ENCODE measurements at regions not wholly inside any gene's neighbourhood (a gene's known extent, or its start where the extent isn't known, plus 50 kb on each side); places are given as distances from the start of the nearest gene placed in this dataset.

- no peak for TF ChIP-seq CTCF (IDR thresholded peaks at IDR 0.05; ENCODE audit: insufficient read depth, low read length, poor library complexity, severe bottlenecking)
- no peak for TF ChIP-seq EZH2phosphoT487 (conservative IDR thresholded peaks at IDR 0.05; ENCODE audit: low read length)
Measured at GRCh38 chr7:12519682-12520009, 50.9 kb upstream of the SCIN start.

Measured in SU-DHL-6 (cell line).